Right cardiac atrium (tissue), 5 donors: ENCODE measurements at regions not wholly inside any gene's neighbourhood (a gene's known extent, or its start where the extent isn't known, plus 50 kb on each side); places are given as distances from the start of the nearest gene placed in this dataset.
"Not testable (repeated sequence)": the region's sequence is repeated elsewhere in the genome, so short reads cannot be mapped to it uniquely, and the experiment has no call there.

Source experiments
- ATAC-seq, 2 donors: fragments of 200-7000 bp; cut with Tn5 transposase; one replicate each; pipeline versions ENCODE4 v1.8.0 to v1.9.1; 2020; ENCODE audit warnings: moderate library complexity in 2 of 2, mild to moderate bottlenecking in 1 of 2
- DNase-seq, 3 donors: peaks; one replicate each; pipeline ENCODE4 v3.0.0-alpha.2; 2020
- H3K27ac ChIP-seq: one replicate; pipeline ENCODE4 v1.5.1; 2013; ENCODE audit warnings: mild to moderate bottlenecking, low read length, control low read depth, moderate library complexity
- H3K27me3 ChIP-seq: one replicate; pipeline ENCODE4 v1.6.1; 2013; ENCODE audit not compliant: control insufficient read depth, insufficient read depth
- H3K4me1 ChIP-seq: one replicate; pipeline ENCODE4 v1.6.1; 2013; ENCODE audit warnings: low read length; ENCODE audit not compliant: control insufficient read depth, insufficient read depth
- H3K4me3 ChIP-seq: one replicate; pipeline ENCODE4 v1.5.1; 2013; ENCODE audit warnings: low read length, control low read depth
- H3K9me3 ChIP-seq: one replicate; pipeline ENCODE4 v1.6.1; 2013; ENCODE audit warnings: low read length; ENCODE audit not compliant: control insufficient read depth
- WGBS: extraction: QIAGEN DNeasy Blood & Tissue Kit; methylation state at CpG from one replicate; pipeline ENCODE4 v1.1.7; 2013; 5-methylcytosine and 5-hydroxymethylcytosine counted together
- intact Hi-C, 4 donors: fragments of 100-400 bp; cut with DNase I; formaldehyde crosslinking; loops; one replicate each; pipeline versions ENCODE4 v1.11.0 to v1.14.0; 2022 to 2023
- donor health status: healthy with polysubstance abuse.
- donor health status: DM: no; HTN: yes; CAD: no.
- donor health status: DM: no; HTN: no; CAD: no.
- donor health status: DM: no; HTN: yes; CAD: no; lungs with severe emphysema.
- donor health status: DM: yes; HTN: yes; CAD: no.

GRCh38 chr11:67873223-67873622, 130.7 kb downstream of the UNC93B1 start:
- H3K9me3 ChIP-seq, H3K4me3 ChIP-seq, DNase-seq, H3K27me3 ChIP-seq, H3K27ac ChIP-seq, ATAC-seq, H3K4me1 ChIP-seq, intact Hi-C loops: not testable (repeated sequence)
- 82% methylated on average over 12 of the region's 12 CpGs for WGBS

GRCh38 chr11:67871168-67871567, 132.7 kb downstream of the UNC93B1 start:
- 95% methylated on average over 5 of the region's 5 CpGs for WGBS
- intact Hi-C loops, DNase-seq, H3K27me3 ChIP-seq, H3K4me1 ChIP-seq, ATAC-seq, H3K27ac ChIP-seq, H3K9me3 ChIP-seq, H3K4me3 ChIP-seq: not testable (repeated sequence)

GRCh38 chr11:67862896-67863295, 141.0 kb downstream of the UNC93B1 start:
- H3K4me1 ChIP-seq, H3K27ac ChIP-seq, ATAC-seq, DNase-seq, H3K4me3 ChIP-seq, intact Hi-C loops, H3K27me3 ChIP-seq, H3K9me3 ChIP-seq: not testable (repeated sequence)
- 44% methylated on average over 3 of the region's 3 CpGs for WGBS

- H3K4me1 ChIP-seq, H3K27ac ChIP-seq, H3K4me3 ChIP-seq, H3K9me3 ChIP-seq, H3K27me3 ChIP-seq, intact Hi-C loops, ATAC-seq: not testable (repeated sequence)
- DNase-seq: peak in 1 of 3 donors; percentile 51
- 56% methylated on average over 5 of the region's 6 CpGs for WGBS
Measured at GRCh38 chr11:67859513-67860161, 144.3 kb downstream of the UNC93B1 start.

DNA sequence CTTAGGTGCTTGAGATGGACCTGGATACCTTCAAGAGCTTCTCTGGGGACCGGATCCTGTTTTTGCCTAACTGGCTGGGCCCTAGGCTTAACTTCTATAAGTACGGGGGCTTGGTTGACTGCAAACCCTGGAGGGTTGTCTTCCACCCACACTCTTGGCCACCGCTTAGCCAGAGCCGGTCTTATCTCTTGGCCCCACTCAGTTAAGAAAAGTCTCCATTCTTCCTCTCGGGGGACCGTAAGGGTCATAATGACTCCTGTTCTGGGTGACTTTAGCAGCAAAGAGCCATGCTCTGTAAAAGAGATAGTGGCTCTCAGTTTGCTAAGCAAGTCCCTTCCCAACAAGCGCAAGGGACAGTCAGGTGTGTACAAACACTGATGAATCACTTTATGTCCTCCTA, 153.2 kb downstream of the UNC93B1 start:
- ATAC-seq, H3K27me3 ChIP-seq, H3K27ac ChIP-seq, intact Hi-C loops, DNase-seq, H3K4me3 ChIP-seq, H3K9me3 ChIP-seq, H3K4me1 ChIP-seq: not testable (repeated sequence)
- 32% methylated on average over 7 of the region's 7 CpGs for WGBS

DNA sequence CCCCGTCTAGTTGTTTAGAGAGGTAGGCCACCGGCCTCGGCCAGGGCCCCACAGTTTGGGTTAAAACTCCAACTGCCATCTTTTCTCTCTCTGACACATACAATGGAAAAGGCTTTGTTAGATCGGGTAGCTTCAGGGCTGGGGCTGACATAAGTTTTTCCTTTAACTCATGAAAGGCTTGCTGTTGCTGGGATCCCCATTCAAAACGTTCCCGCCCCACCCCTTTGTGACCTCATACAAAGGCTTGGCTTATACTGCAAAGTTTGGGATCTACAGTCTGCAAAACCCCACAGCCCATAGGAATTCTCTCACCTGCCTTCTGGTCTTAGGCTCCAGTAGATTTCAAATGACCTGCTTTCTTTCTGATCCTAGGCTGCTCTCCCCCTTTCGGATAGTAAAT, 154.1 kb downstream of the UNC93B1 start:
- H3K4me1 ChIP-seq, H3K27me3 ChIP-seq, H3K27ac ChIP-seq, ATAC-seq, DNase-seq, intact Hi-C loops, H3K9me3 ChIP-seq, H3K4me3 ChIP-seq: not testable (repeated sequence)
- WGBS: 67% methylated on average over 7 of the region's 7 CpGs

- H3K27ac ChIP-seq, DNase-seq, H3K9me3 ChIP-seq, H3K27me3 ChIP-seq, intact Hi-C loops, H3K4me3 ChIP-seq, H3K4me1 ChIP-seq, ATAC-seq: not testable (repeated sequence)
- 68% methylated on average over 25 of the region's 25 CpGs for WGBS
Measured at GRCh38 chr11:67847896-67848875, 155.7 kb downstream of the UNC93B1 start.

DNA sequence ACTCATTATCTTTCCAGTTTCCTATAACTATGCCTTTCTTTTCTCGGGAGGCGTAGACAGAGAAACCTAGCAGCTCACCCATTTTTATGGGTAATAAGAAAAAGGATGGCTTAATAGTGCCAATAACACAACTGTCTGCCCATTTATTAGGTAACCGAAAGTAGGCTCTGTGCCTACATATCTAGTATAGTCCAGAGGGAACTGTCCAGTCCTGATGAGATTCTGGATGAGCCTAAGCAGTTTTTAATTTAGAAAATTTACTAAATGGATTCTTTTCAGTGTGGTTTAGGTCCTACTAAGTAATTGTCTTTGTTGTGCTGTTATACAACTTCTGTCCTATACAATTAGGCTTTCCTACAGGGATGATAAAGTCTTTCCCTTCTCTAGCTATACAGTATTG, 157.6 kb downstream of the UNC93B1 start:
- WGBS: 92% methylated on average over 3 of the region's 3 CpGs
- DNase-seq, H3K4me3 ChIP-seq, intact Hi-C loops, H3K27me3 ChIP-seq, H3K27ac ChIP-seq, H3K9me3 ChIP-seq, H3K4me1 ChIP-seq, ATAC-seq: not testable (repeated sequence)

DNA sequence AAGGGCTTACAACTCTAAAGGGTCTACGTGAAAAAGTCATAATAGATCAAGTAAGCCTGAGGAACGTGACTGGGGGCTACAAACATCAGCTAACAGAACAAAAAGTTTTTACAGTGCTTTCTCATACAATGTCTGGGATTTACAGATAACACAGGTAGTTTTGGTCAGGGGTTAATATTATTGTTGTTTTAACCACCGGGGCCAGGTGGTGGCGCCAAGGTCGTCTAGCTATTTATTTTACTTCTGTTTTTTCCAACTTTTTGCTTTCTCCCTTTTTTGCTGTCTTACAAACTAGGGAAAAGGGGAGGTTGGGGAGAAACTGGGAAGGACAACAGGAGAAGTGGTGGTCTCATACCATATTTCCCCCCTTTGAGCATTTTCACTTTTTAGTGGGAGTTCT, 158.6 kb downstream of the UNC93B1 start:
- H3K27ac ChIP-seq, ATAC-seq, H3K9me3 ChIP-seq, H3K4me3 ChIP-seq, intact Hi-C loops, H3K4me1 ChIP-seq, DNase-seq, H3K27me3 ChIP-seq: not testable (repeated sequence)
- 11% methylated on average over 5 of the region's 5 CpGs for WGBS

- intact Hi-C loops, ATAC-seq, H3K4me3 ChIP-seq, H3K4me1 ChIP-seq, H3K9me3 ChIP-seq, DNase-seq, H3K27me3 ChIP-seq, H3K27ac ChIP-seq: not testable (repeated sequence)
- WGBS: 51% methylated on average over 7 of the region's 7 CpGs
Measured at GRCh38 chr11:67840599-67840998, 163.3 kb downstream of the UNC93B1 start.

- H3K4me1 ChIP-seq, H3K9me3 ChIP-seq, DNase-seq, H3K4me3 ChIP-seq, intact Hi-C loops, ATAC-seq, H3K27me3 ChIP-seq, H3K27ac ChIP-seq: not testable (repeated sequence)
- 80% methylated on average over 7 of the region's 7 CpGs for WGBS
Measured at GRCh38 chr11:67830152-67830551, 155.7 kb upstream of the ALDH3B2 start.
